ENCODE measurements at regions not wholly inside any gene's neighbourhood (a gene's known extent, or its start where the extent isn't known, plus 50 kb on each side); places are given as distances from the start of the nearest gene placed in this dataset.

GRCh38 chr4:89422441-89422990 lies 114.9 kb upstream of the GPRIN3 start:
- DNase-seq (ENCODE audit: low read depth) = no peak

- DNase-seq (ENCODE audit: low read depth) = no peak
Observed at GRCh38 chr4:89420507-89420906, 112.9 kb upstream of the GPRIN3 start.

- no peak for DNase-seq (ENCODE audit: low read depth)
Observed at GRCh38 chr4:89419111-89419695, 111.6 kb upstream of the GPRIN3 start.

GRCh38 chr4:89416960-89417359 lies 109.4 kb upstream of the GPRIN3 start:
- no peak for DNase-seq (ENCODE audit: low read depth)

GRCh38 chr4:89413518-89413917 lies 105.9 kb upstream of the GPRIN3 start:
- no peak for DNase-seq (ENCODE audit: low read depth)

GRCh38 chr4:89411539-89412309 lies 104.1 kb upstream of the GPRIN3 start:
- DNase-seq (ENCODE audit: low read depth) = no peak

- peak; percentile 60 for DNase-seq (ENCODE audit: low read depth)
Observed at GRCh38 chr4:89410687-89411086, 103.1 kb upstream of the GPRIN3 start.

GRCh38 chr4:89404530-89404929 lies 96.9 kb upstream of the GPRIN3 start:
- DNase-seq (ENCODE audit: low read depth) = no peak

- no peak for DNase-seq (ENCODE audit: low read depth)
Observed at GRCh38 chr4:89403826-89404225, 96.2 kb upstream of the GPRIN3 start.

- DNase-seq (ENCODE audit: low read depth) = no peak
Observed at GRCh38 chr4:89400287-89401035, 92.9 kb upstream of the GPRIN3 start.

- DNase-seq (ENCODE audit: low read depth) = no peak
Observed at GRCh38 chr4:89398644-89399043, 91.0 kb upstream of the GPRIN3 start.

GRCh38 chr4:89398146-89398545 lies 90.5 kb upstream of the GPRIN3 start:
- DNase-seq (ENCODE audit: low read depth) = no peak

- DNase-seq (ENCODE audit: low read depth) = no peak
Observed at GRCh38 chr4:89397441-89397840, 89.8 kb upstream of the GPRIN3 start.

- DNase-seq (ENCODE audit: low read depth) = no peak
Observed at GRCh38 chr4:89382439-89382838, 74.8 kb upstream of the GPRIN3 start.

- DNase-seq (ENCODE audit: low read depth) = no peak
Observed at GRCh38 chr4:89380980-89381379, 73.4 kb upstream of the GPRIN3 start.

GRCh38 chr4:89379511-89380044 lies 72.0 kb upstream of the GPRIN3 start:
- no peak for DNase-seq (ENCODE audit: low read depth)

GRCh38 chr4:89373394-89373793 lies 65.8 kb upstream of the GPRIN3 start:
- no peak for DNase-seq (ENCODE audit: low read depth)

- no peak for DNase-seq (ENCODE audit: low read depth)
Observed at GRCh38 chr4:89371614-89372013, 64.0 kb upstream of the GPRIN3 start.

GRCh38 chr4:89369581-89369980 lies 62.0 kb upstream of the GPRIN3 start:
- DNase-seq (ENCODE audit: low read depth) = no peak

- DNase-seq (ENCODE audit: low read depth) = no peak
Observed at GRCh38 chr4:89368861-89369260, 61.3 kb upstream of the GPRIN3 start.

- no peak for DNase-seq (ENCODE audit: low read depth)
Observed at GRCh38 chr4:89365776-89366175, 58.2 kb upstream of the GPRIN3 start.

- no peak for DNase-seq (ENCODE audit: low read depth)
Observed at GRCh38 chr4:89365375-89365774, 57.8 kb upstream of the GPRIN3 start.

- no peak for DNase-seq (ENCODE audit: low read depth)
Observed at GRCh38 chr4:89364541-89364940, 56.9 kb upstream of the GPRIN3 start.

Measured in non-pigmented ciliary epithelial cell (primary cell).